ENCODE measurements at regions not wholly inside any gene's neighbourhood (a gene's known extent, or its start where the extent isn't known, plus 50 kb on each side); places are given as distances from the start of the nearest gene placed in this dataset.
"Not testable (repeated sequence)": the region's sequence is repeated elsewhere in the genome, so short reads cannot be mapped to it uniquely, and the experiment has no call there.

DNA sequence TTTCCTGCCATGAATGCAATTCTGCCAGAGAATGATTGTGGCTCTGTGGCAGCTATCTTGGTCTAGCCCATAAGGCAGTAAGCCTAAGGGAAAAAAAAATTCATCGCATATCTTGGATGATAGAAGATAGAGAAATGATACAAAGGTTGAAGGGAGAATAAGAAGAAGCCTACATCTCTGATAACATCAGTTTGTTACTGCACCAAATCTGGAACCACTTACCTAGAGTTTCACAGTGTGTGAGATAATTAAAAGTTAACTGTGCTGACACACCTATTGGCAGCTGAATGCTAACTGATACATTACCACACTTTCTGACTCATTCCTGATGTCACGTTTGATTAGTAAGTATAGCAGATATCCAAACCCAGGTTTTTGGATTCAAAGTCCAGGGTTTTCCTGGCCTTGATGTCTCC lies 91.6 kb upstream of the TAF11L2 start:
- TF ChIP-seq, protein P1, sequence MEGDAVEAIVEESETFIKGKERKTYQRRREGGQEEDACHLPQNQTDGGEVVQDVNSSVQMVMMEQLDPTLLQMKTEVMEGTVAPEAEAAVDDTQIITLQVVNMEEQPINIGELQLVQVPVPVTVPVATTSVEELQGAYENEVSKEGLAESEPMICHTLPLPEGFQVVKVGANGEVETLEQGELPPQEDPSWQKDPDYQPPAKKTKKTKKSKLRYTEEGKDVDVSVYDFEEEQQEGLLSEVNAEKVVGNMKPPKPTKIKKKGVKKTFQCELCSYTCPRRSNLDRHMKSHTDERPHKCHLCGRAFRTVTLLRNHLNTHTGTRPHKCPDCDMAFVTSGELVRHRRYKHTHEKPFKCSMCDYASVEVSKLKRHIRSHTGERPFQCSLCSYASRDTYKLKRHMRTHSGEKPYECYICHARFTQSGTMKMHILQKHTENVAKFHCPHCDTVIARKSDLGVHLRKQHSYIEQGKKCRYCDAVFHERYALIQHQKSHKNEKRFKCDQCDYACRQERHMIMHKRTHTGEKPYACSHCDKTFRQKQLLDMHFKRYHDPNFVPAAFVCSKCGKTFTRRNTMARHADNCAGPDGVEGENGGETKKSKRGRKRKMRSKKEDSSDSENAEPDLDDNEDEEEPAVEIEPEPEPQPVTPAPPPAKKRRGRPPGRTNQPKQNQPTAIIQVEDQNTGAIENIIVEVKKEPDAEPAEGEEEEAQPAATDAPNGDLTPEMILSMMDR (conservative IDR thresholded peaks at IDR 0.05; ENCODE audit: low read length): no peak
- DNase-seq (ENCODE audit: low read depth): peak; percentile 20
- H3K4me3 ChIP-seq (ENCODE audit: low read length): no peak overlapping the region

GRCh38 chr5:17411436-17412402 lies 86.3 kb upstream of the TAF11L2 start:
- DNase-seq (ENCODE audit: low read depth): peak; percentile 10
- TF ChIP-seq, protein P1 (conservative IDR thresholded peaks at IDR 0.05; ENCODE audit: low read length): no peak
- H3K4me3 ChIP-seq (ENCODE audit: low read length): no peak overlapping the region

- DNase-seq (ENCODE audit: low read depth): no peak
- TF ChIP-seq, protein P1 (conservative IDR thresholded peaks at IDR 0.05; ENCODE audit: low read length): no peak
- H3K4me3 ChIP-seq (ENCODE audit: low read length): no peak overlapping the region
These were observed 85.0 kb upstream of the TAF11L2 start for GRCh38 chr5:17412760-17413671.

DNA sequence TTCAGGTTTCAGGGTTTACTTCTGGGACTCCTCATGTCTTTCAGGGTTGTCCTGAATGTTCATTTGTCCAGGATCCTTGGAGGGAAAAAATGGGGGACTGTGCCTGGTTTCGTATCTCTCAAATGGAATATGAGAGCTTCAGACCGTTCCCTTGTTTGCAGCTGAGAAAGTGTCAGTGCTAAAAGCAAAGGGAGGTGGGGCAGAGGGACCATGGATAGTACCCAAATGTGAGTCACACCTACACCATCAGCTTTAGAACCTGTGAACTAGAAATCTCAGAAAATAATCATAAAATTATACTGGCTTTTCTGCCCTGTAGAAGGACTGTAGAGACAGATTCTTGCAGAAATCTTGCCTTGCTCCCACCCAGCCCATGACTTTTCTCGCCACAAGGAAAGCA lies 84.3 kb upstream of the TAF11L2 start:
- H3K4me3 ChIP-seq (ENCODE audit: low read length): no peak overlapping the region
- no peak for DNase-seq (ENCODE audit: low read depth)
- TF ChIP-seq, protein P1 (conservative IDR thresholded peaks at IDR 0.05; ENCODE audit: low read length): no peak

- no peak overlapping the region for H3K4me3 ChIP-seq (ENCODE audit: low read length)
- TF ChIP-seq, protein P1 (conservative IDR thresholded peaks at IDR 0.05; ENCODE audit: low read length): no peak
- no peak for DNase-seq (ENCODE audit: low read depth)
These were observed 82.7 kb upstream of the TAF11L2 start for GRCh38 chr5:17415321-17415758.

GRCh38 chr5:17416374-17416773 lies 81.7 kb upstream of the TAF11L2 start:
- not testable (repeated sequence) for DNase-seq (ENCODE audit: low read depth); H3K4me3 ChIP-seq (ENCODE audit: low read length)

DNA sequence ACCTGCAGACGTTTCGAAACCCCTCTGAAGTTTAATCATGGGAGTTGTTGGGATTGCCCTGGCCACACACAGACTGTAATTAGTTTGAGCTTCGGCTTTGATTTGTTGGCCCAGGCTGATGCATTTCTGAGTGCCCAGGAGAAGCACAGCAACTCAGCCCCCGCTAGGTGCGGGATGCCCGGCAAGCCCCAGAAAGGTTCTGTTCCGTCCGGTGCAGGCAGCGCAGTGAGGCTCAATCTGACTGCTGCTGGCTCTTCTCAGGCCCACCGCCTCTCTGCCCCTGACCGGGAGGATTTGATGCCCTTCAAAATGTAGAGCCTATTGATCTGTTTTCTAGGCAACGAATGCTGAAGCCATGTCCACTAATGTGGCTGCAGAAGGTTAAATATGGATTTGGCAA lies 73.4 kb upstream of the TAF11L2 start:
- no peak overlapping the region for H3K4me3 ChIP-seq (ENCODE audit: low read length)
- DNase-seq (ENCODE audit: low read depth): no peak
- TF ChIP-seq, protein P1 (conservative IDR thresholded peaks at IDR 0.05; ENCODE audit: low read length): no peak

Measured in AG10803 (cell line).